Non-pigmented ciliary epithelial cell (primary cell): ENCODE measurements at regions not wholly inside any gene's neighbourhood (a gene's known extent, or its start where the extent isn't known, plus 50 kb on each side); places are given as distances from the start of the nearest gene placed in this dataset.
"Not testable (repeated sequence)": the region's sequence is repeated elsewhere in the genome, so short reads cannot be mapped to it uniquely, and the experiment has no call there.

Source experiments
- DNase-seq: peaks from one replicate; pipeline ENCODE4 v3.0.0-alpha.2; 2010; ENCODE audit warnings: low read depth

DNA sequence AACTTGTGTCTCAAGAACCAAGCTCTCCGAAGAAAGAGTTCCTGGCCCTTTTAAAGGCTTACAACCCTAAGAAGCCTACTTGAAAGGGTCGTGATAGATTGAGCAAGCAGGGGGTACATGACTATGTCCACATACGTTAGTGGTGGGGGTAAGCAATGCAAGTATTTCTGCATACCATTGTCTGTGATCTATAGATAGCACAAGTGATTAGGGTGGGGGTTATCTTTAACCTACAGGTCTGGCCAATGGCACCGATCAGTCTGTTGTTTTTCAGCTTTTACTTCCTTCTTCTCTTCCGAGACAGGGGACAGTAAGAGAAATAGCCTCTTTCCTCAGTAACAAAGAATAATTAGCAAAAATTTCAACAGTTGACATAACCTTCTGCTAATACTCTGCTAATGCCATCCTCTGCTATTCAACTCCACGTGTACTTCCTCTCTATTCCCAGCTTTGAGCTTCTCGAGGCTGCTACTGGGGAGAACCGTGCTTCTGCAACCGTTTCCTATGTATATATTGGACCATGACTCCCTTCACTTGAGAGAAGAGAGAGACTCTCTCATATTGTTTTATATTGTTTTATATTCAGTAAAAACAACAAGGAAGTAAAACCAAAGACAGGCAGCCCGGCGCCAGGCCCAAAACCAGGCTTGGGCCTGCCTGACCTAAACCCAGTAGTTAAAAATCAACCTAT, 727.7 kb upstream of the NCAM2 start:
- no peak for DNase-seq

DNA sequence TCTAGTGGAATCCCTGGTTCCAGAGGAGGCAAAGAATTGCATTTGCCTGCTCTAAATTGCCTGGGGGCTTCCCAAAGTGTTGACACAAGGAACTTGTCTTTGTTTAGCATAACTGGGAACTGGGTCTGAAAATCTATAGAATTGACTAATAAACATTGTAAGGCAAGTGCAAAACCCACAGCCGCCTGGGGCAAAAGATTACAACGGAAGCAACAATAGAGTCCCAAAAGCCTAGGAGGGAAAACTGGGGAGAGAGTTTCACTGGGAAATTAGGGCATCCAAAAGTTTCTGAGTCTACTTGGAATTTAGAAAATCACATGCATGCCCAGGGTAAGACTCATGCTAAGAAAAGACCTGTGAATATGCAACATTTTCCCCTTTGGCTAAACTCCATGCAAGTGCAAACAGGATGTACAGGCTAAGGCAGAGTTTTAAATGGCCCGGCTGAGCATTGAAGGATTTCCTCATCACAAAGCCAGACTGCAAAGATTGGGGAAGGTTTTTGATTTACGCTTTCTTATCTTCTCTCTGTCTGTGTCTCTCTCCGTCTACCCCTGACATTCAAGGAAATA, 725.3 kb upstream of the NCAM2 start:
- no peak for DNase-seq

DNA sequence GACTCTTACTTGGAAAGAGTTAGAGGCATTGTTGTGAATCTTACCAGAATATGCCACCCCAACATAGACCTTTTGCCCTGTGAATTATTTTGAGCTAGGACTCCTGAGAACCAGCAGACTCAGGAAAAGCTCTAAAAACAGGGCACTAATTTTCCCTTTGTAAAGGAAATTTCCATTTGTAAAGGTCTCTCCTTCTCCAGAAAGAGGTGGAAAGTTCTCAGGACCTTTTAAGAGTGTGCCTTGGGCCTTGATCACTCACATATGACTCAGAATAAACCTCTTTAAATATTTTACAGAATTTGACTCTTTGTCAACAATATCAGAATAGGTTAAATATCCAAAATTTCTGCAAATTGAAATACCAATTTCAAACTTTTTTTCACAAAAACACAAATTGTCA, 721.8 kb upstream of the NCAM2 start:
- DNase-seq, result no peak

DNA sequence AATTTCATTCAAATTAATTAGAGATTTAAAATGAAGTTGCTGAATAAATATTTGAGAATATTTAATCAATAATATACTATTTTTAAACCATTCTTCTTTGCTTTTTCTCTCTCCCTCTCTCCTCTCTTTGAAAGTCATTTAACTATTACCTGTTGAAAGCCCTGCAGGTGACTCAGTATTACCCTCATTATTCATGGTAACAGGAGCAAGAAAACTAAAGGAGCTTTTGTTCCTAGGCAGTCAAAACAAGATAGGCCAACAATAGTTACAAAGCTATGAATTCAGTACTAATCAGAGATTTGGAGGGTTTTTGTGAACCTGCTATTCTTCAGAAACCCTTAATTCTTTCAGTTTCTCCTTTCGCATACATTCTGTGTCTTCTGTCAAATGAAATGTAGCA, 721.3 kb upstream of the NCAM2 start:
- no peak for DNase-seq

DNA sequence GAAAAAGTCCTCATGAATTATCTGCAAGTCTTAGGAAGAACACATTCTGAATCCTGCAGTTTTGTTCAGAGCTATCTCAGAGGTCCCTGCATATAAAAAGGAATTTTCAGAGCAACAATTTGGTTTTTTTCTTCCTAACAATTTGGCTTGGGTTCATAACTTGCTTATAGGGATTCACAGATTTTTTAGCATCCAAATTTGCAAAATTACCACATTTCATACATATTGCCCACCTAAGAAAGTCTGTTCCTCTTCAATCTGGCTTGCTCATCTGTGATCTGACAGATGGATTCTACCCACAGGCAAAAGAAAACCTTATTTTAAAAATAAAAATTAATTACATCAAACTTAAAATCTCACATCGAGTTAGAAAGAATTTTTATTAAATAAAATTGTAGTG, 714.4 kb upstream of the NCAM2 start:
- DNase-seq, result no peak

DNA sequence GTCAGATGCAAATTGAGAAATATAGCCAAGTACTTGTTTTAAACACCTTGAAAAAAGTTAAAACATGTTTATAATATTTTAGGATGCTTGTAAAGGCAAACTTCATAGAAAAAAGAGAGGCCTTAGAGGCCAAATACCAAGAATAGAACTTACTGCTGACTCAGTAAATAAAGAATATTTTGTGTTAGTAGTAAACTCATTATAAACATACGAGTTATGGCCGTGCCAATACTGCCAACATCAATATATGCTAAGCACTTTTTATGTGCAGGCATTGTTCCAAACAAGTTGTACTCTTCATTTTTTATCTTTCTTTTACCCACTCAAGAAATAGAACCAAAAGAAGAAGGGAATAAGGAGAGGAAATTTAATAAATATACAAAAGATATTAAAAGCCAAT, 705.9 kb upstream of the NCAM2 start:
- no peak for DNase-seq

DNA sequence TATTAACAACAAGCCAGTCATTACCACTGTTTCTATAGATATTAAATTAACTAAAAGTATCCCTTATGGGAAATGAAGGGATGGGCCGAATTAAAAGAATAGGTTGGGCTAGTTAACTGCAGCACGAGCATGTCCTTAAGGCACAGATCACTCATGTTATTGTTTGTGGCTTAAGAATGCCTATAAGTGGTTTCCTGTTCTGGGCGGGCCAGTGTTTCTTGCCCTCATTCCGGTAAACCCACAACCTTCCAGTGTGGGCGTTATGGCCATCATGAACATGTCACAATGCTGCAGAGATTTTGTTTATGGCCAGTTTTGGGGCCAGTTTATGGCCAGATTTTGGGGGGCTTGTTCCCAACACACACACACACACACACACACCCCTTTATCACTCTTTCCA, 705.4 kb upstream of the NCAM2 start:
- DNase-seq, result not testable (repeated sequence)

DNA sequence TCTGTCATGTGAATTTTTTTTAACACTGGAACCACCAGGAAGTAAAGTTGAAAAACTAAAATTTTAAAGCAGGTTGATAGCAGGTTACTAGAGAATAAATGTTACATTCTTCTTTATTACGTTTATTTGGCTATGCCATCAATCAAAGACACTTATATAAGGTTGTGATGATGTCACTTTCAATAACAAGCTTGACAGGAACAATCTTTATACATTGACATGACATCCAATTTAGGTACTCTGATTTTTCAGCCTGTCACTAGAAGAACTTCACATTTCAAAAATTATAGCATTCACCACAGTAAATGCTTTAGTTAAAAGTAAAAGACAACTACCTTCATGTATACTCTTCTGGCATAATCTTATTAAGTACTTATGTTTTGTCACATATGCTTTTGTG, 696.8 kb upstream of the NCAM2 start:
- DNase-seq, result no peak

DNA sequence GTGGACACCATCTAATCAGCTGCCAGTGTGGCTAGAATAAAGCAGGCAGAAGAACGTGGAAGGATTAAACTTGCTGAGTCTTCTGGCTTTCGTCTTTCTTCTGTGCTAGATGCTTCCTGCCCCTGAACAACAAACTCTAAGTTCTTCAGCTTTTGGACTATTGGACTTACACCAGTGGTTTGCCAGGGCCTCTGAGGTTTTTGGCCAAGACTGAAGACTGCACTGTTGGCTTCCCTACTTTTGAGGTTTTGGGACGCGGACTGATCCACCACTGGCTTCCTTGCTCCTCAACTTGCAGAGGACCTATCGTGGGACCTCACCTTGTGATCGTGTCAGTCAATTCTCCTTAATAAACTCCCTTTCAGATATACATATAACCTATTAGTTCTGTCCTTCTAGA, 696.1 kb upstream of the NCAM2 start:
- no peak for DNase-seq

DNA sequence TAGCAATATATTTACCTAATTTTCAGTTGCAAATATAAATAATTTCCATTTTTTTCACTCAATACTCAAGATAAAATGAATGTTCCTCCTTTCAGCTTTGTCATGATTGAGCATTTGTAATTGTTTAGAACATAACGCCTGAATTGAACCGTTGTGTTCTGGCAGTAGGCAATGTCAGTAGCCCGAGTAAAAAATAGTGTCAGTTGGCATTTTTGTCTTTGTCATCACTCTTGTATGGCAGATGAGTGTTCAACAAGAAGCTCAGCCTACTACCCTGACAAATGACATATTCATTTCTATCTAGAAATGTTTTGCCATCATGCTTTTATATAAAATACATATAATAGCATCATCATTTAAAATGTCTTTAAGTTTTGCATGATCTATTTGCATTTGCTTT, 691.4 kb upstream of the NCAM2 start:
- no peak for DNase-seq

DNA sequence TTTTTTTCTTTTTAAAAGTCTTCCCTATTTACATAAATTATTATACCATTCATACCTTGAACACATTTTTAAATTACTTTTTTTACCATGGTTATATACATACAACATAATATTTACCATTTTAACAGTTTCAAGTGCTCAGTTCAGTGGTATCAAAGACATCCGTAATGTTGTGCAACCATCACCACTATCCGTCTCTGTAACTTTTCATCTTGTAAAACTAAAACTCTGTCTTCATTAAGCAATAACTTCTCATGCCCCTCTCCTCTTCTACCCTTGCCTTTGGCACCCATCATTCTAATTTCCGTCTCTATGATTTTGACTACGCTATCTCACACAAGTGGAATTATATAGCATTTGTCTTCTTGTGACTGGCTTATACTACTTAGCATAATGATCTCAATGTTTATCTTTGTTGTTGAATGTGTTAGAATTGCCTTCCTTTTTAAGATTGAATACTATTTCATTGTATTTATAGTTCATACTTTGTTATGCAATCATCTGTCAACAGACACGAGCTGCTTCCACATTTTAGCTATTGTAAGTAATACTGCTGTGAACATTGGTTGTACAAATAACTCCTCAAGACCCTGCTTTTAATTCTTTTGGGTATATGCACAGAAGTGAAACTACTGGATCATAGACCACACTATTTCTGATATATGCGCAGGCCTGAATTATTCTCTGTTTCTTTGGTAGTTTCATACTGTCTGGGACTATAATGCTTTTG, 689.5 kb upstream of the NCAM2 start:
- DNase-seq, result no peak

DNA sequence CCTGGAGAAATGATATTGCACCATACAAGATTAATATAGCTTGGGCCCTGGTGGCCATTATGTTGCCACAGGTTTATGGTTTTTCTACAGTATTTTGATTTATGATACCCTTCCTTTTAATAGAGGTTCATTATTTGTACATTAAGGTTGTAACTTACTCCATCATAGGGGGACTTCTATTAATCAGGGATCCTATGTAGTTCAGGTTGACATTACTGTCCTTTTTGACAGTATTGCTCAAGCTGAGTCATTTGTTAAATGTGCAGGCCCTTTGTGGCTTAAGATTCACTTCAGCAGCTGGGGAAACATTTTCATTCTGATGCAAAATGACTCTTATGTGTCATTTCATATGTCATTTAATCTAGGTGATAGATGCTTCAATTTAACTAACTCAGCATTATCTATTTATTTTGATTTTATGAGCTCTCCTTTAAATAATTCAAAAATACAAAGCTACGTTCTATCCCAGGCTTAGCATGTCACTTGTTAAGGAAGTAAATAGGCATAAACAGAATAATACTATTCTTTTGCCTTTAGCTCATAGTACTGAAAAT, 686.9 kb upstream of the NCAM2 start:
- no peak for DNase-seq

DNA sequence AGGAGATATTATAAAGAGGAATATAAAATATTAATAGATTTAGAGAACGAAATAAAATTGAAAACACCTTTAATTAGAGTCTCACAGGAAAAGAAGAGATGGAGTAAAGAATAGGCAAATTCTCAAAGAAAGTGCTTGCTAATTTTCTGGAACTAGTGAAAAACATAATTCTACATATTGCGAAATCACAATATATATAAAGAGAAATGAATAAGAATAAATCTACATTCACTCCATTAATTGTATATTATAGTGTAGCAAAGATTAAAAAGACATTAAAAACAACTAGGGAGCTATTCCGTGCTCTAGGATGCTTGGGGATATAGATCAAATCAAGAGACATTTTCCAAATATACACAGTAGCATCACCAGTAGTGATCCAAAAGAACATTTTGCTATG, 685.2 kb upstream of the NCAM2 start:
- DNase-seq, result no peak

DNA sequence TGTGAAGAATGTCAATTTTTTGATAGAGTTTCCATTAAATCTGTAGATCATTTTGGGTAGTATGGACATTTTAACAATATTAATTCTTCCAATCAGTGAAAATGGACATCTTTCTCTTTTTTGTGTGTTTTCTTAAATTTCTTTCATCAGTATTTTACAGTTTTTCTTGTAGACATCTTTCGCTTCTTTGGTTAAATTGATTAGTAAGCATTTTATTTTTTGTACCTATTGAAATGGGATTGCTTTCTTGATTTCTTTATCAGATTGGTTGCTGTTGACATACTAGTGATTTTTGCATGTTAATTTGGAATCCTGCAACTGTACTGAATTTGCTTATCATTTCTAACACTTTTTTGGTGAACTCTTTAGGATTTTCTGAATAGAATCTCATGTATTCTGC, 683.2 kb upstream of the NCAM2 start:
- no peak for DNase-seq

DNA sequence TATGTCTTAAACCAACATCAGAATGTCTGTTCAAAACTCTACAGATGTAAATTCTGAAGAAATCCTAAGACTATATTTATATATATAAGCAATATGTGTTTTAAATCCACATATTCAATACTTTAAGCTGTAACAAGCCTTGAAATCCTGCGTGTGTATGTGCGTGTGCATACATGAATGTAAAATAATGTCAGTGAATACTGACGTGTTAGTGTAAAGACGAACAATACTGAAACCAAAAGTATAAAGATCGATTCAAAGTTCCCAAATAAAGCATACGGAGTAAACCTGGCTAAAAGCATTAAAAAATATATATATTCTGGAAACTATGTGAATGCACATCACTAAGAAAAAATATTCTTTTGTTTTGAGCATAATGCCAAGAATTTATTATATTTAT, 668.6 kb upstream of the NCAM2 start:
- no peak for DNase-seq

DNA sequence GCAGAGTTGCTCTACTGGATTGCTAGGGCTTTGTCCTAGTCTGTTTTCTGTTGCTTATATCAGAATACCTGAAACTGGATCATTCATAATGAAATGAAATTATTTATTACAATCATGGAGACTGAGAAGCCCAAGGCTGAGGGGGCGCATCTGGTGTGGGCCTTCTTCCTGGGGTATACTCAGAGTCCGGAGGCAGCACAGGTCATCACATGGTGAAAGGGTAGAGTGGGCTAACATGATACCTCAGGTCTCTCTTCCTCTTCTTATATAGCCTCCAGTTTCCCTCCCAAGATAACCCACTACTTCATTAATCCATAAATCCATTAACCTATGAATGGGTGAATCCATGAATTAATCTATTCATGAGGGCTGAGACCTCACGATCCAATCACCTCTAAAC, 667.6 kb upstream of the NCAM2 start:
- DNase-seq, result no peak

DNA sequence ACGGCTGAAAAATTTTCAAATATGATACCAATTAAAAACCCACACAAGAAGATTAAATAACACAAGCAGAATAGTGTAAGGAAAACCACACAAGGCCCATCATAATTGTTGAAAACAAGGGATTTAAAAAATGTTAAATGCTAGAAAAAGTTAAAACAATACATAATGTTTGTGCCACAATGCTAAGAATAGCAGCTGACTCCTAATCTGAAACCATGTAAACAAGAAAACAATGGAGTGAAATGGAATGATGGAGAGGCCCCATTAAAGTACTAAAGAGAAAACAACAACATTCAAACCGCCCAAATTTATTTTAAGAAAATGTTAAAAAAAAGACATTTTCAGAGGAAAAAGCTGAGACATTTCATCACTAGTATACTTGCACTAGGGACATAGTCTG, 663.6 kb upstream of the NCAM2 start:
- DNase-seq, result no peak

DNA sequence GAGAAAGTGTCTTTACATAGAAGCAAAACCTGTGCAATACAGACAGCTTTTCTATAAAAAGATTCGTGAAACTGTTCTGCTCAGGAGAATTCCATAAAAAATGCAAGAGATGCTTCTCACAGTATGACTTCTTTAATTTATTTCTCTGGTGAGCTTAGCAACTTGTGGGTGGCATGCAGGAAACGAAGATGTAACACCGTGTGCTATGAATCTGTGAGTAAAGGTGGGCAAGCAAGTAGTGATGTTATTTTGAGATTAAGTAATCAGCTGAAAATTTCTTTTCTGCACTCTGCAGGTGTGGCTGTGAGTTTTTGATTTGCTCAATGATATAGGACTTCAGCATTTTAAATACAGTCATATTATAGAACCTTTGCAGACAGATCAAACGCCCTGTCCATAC, 656.8 kb upstream of the NCAM2 start:
- DNase-seq, result no peak

DNA sequence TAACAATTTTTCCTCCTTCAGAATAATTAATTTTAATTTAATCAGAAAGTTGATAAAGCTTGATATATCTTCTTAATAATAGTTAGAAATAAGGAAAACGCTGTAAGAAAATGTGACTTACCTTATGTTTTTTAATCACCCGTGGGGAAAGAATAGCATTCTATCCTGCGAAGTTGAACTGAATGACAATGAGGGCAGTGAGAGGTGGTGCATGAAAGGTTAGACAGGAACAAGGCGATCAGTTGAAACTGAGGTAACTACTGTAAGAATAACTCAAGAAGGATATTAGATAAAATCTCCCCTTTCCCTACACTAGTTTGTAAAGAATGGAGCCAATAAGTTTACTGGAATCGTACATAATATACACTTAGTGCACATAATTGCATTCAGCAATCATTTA, 655.0 kb upstream of the NCAM2 start:
- DNase-seq, result no peak

DNA sequence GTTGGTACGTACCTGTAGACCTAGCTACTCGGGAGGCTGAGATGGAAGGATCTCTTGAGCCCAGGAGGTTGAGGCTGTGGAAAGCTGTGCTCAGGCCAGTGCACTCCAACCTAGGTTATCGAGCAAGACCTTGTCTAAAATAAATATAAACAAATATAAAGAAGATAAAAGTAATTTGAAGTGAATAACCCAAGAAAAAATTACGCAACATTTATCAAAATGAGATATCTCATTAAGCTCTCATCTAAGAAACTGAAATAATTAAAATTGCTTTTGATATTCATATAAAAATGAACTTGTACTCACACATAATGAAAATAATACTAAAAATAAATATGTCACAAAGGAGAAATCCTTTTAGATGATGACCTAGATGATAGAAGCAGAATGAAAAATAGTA, 647.1 kb upstream of the NCAM2 start:
- DNase-seq, result no peak

DNA sequence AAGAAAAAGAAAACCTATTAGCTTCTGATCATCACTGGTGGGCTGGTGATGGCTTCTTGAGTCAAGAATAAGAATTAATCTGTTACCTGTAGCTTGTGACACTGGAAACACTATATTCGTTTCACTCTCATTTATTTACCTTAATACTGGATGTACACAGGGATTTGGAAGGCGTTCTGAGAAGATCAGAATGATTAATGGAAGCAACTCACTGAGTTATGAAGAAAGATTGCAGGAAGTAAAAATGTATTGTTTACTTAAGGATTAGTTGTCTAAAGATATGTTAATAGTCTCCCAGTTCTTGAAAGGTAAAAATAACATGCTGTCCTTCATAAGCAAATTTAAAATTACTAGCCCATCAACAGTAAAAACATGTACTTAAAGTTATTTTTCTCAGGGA, 644.9 kb upstream of the NCAM2 start:
- no peak for DNase-seq

DNA sequence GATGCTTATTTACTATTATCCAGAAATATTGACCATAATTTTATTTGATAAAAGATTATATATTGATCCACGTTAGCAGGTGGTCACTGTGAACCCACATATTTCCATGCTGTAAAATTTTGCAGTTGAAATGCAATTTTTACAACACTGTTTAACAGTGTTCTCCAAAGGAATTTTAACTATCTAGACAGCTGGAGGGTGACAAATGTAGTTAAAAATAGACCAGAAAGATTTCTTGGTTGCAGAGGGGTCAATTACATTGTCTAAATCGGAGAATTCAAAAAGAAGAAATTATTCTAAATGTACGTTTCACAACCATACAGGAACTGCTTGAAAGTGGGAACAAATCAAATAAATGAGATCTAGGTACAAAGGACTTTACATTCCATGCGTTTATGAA, 625.2 kb upstream of the NCAM2 start:
- no peak for DNase-seq

DNA sequence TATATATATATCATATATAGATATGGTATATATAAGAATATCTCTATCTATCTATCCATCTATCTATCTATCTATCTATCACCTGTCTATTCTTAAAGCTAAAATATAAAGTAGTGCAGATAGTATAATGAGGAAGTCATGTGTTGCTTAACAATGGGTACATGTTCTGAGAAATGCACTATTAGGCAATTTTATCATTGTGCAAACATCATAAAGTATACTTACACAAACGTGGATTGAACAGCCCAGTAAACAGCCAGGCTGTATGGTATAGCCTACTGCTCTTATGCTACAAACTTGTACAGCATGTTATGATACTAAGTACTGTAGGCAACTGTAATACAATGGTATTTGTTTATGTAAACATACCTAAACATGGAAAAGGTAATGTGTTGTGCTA, 621.0 kb upstream of the NCAM2 start:
- DNase-seq, result no peak

DNA sequence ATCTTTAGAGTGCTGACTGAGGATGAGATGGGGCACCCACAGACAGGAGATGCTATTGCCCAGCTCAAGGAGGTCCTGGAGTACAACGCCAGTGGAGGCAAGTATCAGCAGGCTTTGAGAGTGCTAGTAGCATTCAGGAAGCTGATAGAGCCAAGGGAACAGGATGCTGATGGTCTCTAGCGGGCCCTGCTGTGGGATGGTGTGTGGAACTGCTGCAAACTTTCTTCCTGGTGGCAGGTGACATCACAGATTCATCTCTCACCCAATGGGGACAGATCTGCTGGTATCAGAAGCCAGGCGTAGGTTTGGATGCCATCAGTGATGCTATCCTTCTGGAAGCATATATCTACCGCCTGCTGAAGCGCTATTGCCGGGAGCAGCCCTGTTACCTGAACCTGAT, 609.8 kb upstream of the NCAM2 start:
- no peak for DNase-seq
